GM12874 (cell line): ENCODE measurements at regions not wholly inside any gene's neighbourhood (a gene's known extent, or its start where the extent isn't known, plus 50 kb on each side); places are given as distances from the start of the nearest gene placed in this dataset.

Experiments used
- TF ChIP-seq, protein P1 (sequence below): IDR thresholded peaks from 2 replicates; pipeline ENCODE4 v1.5.1; 2011; ENCODE audit warnings: low read depth, mild to moderate bottlenecking, control low read depth, low read length, moderate library complexity; ENCODE audit not compliant: insufficient read depth

DNA sequence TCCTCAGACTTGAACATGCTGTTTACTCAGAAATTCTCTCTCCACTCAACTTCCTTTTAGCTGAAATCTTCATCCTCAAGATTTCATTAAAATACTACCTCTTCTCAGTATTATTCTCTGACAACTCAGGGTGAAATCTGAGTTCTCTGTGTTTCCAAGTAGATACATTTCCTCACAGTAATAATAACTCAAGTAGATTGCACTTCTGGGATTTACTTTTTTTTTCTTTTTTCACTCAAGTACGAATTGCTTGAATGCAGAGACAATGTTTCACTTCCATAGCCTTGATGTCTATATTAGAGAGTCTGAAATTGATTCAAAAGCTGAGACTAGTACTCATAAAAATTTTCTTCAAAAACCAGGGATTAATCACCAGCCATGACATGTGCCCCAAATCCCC, 166.4 kb downstream of the SLITRK5 start:
- TF ChIP-seq, protein P1, sequence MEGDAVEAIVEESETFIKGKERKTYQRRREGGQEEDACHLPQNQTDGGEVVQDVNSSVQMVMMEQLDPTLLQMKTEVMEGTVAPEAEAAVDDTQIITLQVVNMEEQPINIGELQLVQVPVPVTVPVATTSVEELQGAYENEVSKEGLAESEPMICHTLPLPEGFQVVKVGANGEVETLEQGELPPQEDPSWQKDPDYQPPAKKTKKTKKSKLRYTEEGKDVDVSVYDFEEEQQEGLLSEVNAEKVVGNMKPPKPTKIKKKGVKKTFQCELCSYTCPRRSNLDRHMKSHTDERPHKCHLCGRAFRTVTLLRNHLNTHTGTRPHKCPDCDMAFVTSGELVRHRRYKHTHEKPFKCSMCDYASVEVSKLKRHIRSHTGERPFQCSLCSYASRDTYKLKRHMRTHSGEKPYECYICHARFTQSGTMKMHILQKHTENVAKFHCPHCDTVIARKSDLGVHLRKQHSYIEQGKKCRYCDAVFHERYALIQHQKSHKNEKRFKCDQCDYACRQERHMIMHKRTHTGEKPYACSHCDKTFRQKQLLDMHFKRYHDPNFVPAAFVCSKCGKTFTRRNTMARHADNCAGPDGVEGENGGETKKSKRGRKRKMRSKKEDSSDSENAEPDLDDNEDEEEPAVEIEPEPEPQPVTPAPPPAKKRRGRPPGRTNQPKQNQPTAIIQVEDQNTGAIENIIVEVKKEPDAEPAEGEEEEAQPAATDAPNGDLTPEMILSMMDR: no peak

DNA sequence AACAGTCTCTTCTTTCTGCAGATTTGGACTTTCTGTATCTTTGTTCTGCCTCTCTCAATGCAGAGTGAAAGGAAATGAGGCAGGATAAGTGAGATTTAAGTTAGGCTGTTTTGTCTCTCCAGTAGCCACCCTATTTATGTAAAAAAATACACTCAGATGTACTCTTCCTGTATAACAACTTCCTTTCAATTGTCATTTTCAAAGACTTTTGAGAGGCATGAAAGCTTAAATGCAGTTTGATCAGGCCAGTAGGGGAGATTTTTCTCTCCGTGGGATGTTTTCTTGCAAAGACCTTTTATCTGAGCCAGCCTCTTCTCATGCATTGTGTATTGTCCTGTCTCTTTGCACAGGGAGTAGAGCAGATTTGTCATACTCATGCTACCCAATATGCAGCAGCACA, 166.8 kb downstream of the SLITRK5 start:
- TF ChIP-seq, protein P1: no peak

DNA sequence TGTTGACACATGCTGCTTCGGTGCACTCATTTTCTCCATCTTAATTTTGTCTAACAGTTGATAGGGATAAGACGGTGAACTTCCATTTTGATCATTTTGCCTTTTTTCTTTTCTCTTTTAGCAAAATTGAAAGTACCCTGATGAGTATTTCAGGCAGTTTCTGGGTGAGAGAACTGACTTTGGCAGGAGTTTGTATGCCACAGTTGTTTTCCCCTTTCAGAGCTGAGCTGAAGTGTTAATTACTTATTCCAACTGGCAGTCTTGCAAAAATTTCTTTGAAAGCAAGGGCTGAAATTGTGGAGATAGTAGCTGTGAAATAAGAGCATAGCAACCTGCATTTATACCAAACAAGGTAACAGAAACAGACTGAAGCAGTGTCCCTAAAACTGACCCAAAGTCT, 180.2 kb downstream of the SLITRK5 start:
- TF ChIP-seq, protein P1: no peak

DNA sequence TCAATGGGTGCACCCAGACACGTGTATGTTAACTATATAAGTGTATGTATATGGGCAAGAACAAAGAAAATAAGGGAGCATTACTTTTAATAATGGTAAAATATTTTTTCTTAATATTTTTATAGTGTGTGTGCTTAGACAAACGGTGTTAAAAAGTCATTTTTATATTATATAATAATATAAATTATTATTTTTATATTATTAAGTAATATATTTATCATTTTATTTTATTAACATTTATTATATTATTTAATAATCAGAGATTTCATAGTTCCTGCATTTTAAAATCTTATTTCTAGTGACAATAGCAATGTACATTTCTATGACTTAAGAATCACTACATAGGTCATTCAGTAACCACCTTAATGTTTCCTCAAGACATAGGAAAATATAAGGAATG, 184.4 kb downstream of the SLITRK5 start:
- TF ChIP-seq, protein P1: no peak

DNA sequence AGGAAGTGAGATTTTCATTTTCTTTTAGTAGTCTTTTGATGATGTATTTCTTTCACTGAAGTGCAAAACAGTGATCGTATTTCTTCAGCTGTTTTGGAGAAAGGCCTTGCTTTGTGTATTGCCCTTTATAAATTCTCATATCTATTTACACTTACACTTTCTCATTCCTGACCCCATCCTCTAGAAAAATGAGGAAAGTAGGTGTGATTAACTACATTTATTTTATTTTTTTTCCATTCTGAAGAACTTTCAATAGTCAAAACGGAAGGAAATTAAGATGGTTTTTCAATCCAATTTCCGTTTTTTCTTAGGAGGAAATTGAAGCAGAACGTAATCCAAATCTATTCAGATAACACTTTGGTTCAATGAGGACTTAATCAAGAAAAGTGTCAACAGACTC, 188.1 kb downstream of the SLITRK5 start:
- TF ChIP-seq, protein P1: no peak

DNA sequence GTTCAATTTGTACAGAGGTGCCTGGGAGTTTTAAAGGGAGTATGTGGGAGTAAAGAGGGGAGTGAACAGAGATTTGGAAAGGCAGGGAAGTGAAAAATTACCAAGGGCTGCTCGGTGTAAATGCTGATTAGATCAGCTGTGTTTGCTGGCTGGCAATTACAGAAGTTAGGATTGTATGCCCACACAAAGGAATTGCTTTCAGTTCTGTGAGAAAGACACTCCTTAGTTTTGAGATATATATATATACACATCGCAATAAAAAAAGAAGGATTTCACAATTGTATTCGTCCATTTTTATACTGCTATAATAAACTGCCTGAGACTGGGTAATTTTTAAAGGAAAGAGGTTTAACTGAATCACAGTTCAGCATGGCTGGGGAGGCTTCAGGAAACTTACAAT, 196.3 kb downstream of the SLITRK5 start:
- TF ChIP-seq, protein P1: no peak

DNA sequence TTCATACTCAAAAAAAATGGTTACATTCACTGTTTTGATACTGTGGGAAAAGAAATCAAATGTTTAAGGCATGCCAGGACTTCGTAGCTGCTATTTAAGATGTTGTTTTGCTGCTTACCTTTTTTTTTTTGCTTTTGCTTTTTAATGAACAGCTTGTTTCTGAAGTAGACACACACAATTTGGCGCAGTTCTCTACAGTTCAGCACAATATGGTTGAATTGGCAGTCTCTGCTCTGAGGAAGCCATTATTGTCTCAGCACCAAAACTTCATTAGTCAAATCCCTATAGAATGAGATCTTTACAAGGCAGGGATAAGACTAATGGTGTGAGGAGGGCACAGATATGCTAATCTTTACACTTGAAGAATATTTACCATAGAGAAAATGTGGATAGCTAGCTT, 197.6 kb downstream of the SLITRK5 start:
- TF ChIP-seq, protein P1: no peak

DNA sequence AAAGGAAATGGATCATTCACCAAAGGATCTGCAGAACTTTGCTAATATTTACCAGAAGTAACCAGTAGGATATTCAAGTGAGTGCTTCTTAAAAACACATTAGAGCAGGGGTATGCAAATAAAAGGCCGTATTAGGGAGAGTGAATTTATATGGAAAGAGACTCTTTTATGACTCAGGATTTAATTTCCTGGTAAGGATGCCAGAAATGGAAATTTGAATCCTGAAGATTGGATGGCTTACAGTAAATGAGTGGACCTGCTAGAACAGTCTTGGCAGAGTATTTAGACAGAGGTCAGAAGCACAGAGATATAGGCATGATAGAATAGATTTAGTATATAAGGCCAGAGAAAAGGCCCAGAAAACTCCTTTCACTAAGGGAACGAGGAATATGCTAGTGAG, 201.6 kb downstream of the SLITRK5 start:
- TF ChIP-seq, protein P1: no peak
